OCI-LY7 (cell line): ENCODE measurements at regions not wholly inside any gene's neighbourhood (a gene's known extent, or its start where the extent isn't known, plus 50 kb on each side); places are given as distances from the start of the nearest gene placed in this dataset.

Source experiments
- BruUV-seq: library from RNA; stranded (reverse); fragments of 400-500 nt; replicated peaks from 2 replicates; lab custom pipeline; 2021; lab: Mats Ljungman, UMichigan
- CTCF ChIA-PET: fragments of 300-600 bp; sonication (Branson Sonifier 250); formaldehyde crosslinking; loops from one replicate; lab custom pipeline; 2022; ENCODE audit warnings: antibody characterized with exemption; ENCODE audit not compliant: unreplicated experiment; lab: Charles Lee
- POLR2A ChIA-PET: fragments of 300-600 bp; sonication (Branson Sonifier 250); formaldehyde crosslinking; loops from one replicate; lab custom pipeline; 2022; ENCODE audit warnings: antibody characterized with exemption; lab: Charles Lee
- DNase-seq: peaks from one replicate; pipeline ENCODE4 v3.0.0-alpha.2; 2015; ENCODE audit warnings: low spot score
- H2AFZ ChIP-seq: fragments of 200-600 bp; sonication (generic), shearing (Covaris generic); 2 replicates; pipeline ENCODE4 v1.6.1; 2014; ENCODE audit warnings: mild to moderate bottlenecking, antibody characterized with exemption, low read length, moderate library complexity
- H3K27ac ChIP-seq: fragments of 200-600 bp; sonication (generic); 2 replicates; pipeline ENCODE4 v1.5.1; 2014; ENCODE audit warnings: mixed run types, low read depth, mild to moderate bottlenecking, moderate library complexity, low read length, inconsistent platforms; ENCODE audit not compliant: poor library complexity, severe bottlenecking
- H3K36me3 ChIP-seq: fragments of 200-600 bp; sonication (generic); 2 replicates; pipeline ENCODE4 v1.6.1; 2014; ENCODE audit warnings: mild to moderate bottlenecking, antibody characterized with exemption, low read length, moderate library complexity, mixed read lengths; ENCODE audit not compliant: insufficient read depth
- H3K4me1 ChIP-seq: fragments of 200-600 bp; sonication (generic); 2 replicates; pipeline ENCODE4 v1.5.1; 2014; ENCODE audit warnings: mild to moderate bottlenecking, low read length; ENCODE audit not compliant: insufficient read depth, poor library complexity, severe bottlenecking
- H3K4me2 ChIP-seq: fragments of 200-600 bp; sonication (generic); 2 replicates; pipeline ENCODE4 v1.6.1; 2014; ENCODE audit warnings: mild to moderate bottlenecking, low read length
- H3K4me3 ChIP-seq: fragments of 200-600 bp; sonication (generic); 2 replicates; pipeline ENCODE4 v1.5.1; 2014; ENCODE audit warnings: mild to moderate bottlenecking, low read depth, low read length; ENCODE audit not compliant: poor library complexity, severe bottlenecking
- H3K79me2 ChIP-seq: fragments of 200-600 bp; sonication (generic); 2 replicates; pipeline ENCODE4 v1.6.1; 2016; ENCODE audit warnings: low read depth, mild to moderate bottlenecking, low read length, moderate library complexity, mixed read lengths; ENCODE audit not compliant: insufficient read depth
- H3K9me2 ChIP-seq: fragments of 200-600 bp; sonication (generic); 2 replicates; pipeline ENCODE4 v1.6.1; 2016; ENCODE audit warnings: mild to moderate bottlenecking, low read length, mixed read lengths; ENCODE audit not compliant: insufficient read depth
- H3K9me3 ChIP-seq: fragments of 200-600 bp; sonication (generic); 2 replicates; pipeline ENCODE4 v1.6.1; 2014; ENCODE audit warnings: mild to moderate bottlenecking, mixed run types, low read length, mixed read lengths
- H4K20me1 ChIP-seq: fragments of 200-600 bp; sonication (generic); 2 replicates; pipeline ENCODE4 v1.6.1; 2014; ENCODE audit warnings: mild to moderate bottlenecking, antibody characterized with exemption, low read length, moderate library complexity, mixed read lengths; ENCODE audit not compliant: insufficient read depth
- EZH2phosphoT487 ChIP-seq: fragments of 200-600 bp; sonication (generic); IDR thresholded peaks from 2 replicates; pipeline ENCODE4 v1.6.1; 2018; ENCODE audit warnings: low read depth, borderline replicate concordance, mild to moderate bottlenecking, mixed run types, antibody characterized with exemption, low read length, moderate library complexity, mixed read lengths
- intact Hi-C: fragments of 100-400 bp; cut with micrococcal nuclease; formaldehyde crosslinking; loops from one replicate; pipeline ENCODE4 v1.10.0; 2022; ENCODE audit not compliant: unreplicated experiment
- TF ChIP-seq, protein P1 (sequence below): fragments of 200-600 bp; sonication (generic); conservative IDR thresholded peaks from 2 replicates; pipeline ENCODE4 v1.5.1; 2014; ENCODE audit warnings: mild to moderate bottlenecking, antibody characterized with exemption, low read length, moderate library complexity, mixed read lengths

GRCh38 chrX:148314876-148315275 lies 185.5 kb upstream of the AFF2 start:
- intact Hi-C loops = loop anchor here (5.0 kb wide), 2 partner anchors 67 to 207 kb away; no protein-coding TSS in a partner anchor
- no peak overlapping the region for H3K4me2 ChIP-seq
- CTCF ChIA-PET = no interaction called here
- H3K79me2 ChIP-seq = no peaks in the 10 kb centered on the region
- no peaks in the 10 kb centered on the region for H3K9me3 ChIP-seq
- no peak for DNase-seq
- no peak overlapping the region for H3K4me3 ChIP-seq
- no peak overlapping the region for H3K27ac ChIP-seq
- no peaks in the 10 kb centered on the region for H4K20me1 ChIP-seq
- no TSS peak for BruUV-seq
- H3K36me3 ChIP-seq = no peaks in the 10 kb centered on the region
- H2AFZ ChIP-seq = no peak overlapping the region
- peaks cover 38% of the 10 kb centered on the region for H3K4me1 ChIP-seq
- POLR2A ChIA-PET = no interaction called here
- H3K9me2 ChIP-seq = no peaks in the 10 kb centered on the region
- no peak for TF ChIP-seq EZH2phosphoT487
- TF ChIP-seq, protein P1, sequence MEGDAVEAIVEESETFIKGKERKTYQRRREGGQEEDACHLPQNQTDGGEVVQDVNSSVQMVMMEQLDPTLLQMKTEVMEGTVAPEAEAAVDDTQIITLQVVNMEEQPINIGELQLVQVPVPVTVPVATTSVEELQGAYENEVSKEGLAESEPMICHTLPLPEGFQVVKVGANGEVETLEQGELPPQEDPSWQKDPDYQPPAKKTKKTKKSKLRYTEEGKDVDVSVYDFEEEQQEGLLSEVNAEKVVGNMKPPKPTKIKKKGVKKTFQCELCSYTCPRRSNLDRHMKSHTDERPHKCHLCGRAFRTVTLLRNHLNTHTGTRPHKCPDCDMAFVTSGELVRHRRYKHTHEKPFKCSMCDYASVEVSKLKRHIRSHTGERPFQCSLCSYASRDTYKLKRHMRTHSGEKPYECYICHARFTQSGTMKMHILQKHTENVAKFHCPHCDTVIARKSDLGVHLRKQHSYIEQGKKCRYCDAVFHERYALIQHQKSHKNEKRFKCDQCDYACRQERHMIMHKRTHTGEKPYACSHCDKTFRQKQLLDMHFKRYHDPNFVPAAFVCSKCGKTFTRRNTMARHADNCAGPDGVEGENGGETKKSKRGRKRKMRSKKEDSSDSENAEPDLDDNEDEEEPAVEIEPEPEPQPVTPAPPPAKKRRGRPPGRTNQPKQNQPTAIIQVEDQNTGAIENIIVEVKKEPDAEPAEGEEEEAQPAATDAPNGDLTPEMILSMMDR = no peak

GRCh38 chrX:148316446-148316845 lies 184.0 kb upstream of the AFF2 start:
- Histone ChIP-seq H2AFZ (peak overlapping the region; percentile 67; the same call in 1 of the 2 replicates), H3K36me3 (no peaks in the 10 kb centered on the region), H3K4me2 (no peak overlapping the region), H3K79me2 (no peaks in the 10 kb centered on the region), H3K9me3 (no peaks in the 10 kb centered on the region), H4K20me1 (no peaks in the 10 kb centered on the region), H3K9me2 (no peaks in the 10 kb centered on the region), H3K4me3 (no peak overlapping the region), H3K4me1 (peaks cover 23% of the 10 kb centered on the region), H3K27ac (no peak overlapping the region)
- no peak for DNase-seq
- ChIA-PET CTCF (no interaction called here), POLR2A (no interaction called here)
- BruUV-seq = no TSS peak
- TF ChIP-seq, protein P1 = no peak
- no peak for TF ChIP-seq EZH2phosphoT487
- intact Hi-C loops = no loop called here

DNA sequence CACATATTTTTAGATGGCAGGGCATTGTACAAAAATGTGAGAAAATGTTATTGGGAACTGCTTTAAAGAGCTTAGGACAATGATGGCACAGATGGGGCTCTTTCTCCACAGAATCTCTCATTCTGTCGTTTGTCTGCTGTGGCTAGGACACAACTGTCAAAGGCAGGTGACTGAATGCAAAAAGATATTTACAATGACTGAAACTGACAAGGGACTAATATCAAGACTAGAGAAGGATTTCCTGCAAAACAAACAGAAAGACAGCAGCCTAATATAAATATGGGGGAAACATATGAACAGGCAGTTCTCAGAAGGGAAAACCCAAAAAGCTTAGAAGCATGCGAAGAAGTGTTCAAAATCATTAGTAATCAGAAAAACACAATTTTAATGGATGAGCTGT lies 177.5 kb upstream of the AFF2 start:
- Histone ChIP-seq H3K36me3 (no peaks in the 10 kb centered on the region; the same call in 1 of the 2 replicates), H3K4me1 (no peaks in the 10 kb centered on the region), H3K9me3 (no peaks in the 10 kb centered on the region), H3K4me2 (no peak overlapping the region), H3K9me2 (no peaks in the 10 kb centered on the region), H3K27ac (no peak overlapping the region), H3K79me2 (no peaks in the 10 kb centered on the region), H4K20me1 (no peaks in the 10 kb centered on the region), H3K4me3 (no peak overlapping the region), H2AFZ (no peak overlapping the region)
- DNase-seq = no peak
- no TSS peak for BruUV-seq
- ChIA-PET POLR2A (interaction anchor here (1.0 to 1.6 kb wide), 3 partner anchors 10 to 20 kb away, joined by 3 to 4 read pairs (median 3); no protein-coding TSS in a partner anchor), CTCF (no interaction called here)
- TF ChIP-seq EZH2phosphoT487 = no peak
- TF ChIP-seq, protein P1 = no peak
- intact Hi-C loops = no loop called here
